Cardiac muscle cell (in vitro differentiated cells and primary cell): ENCODE measurements at regions not wholly inside any gene's neighbourhood (a gene's known extent, or its start where the extent isn't known, plus 50 kb on each side); places are given as distances from the start of the nearest gene placed in this dataset.

Experiments used
- DNase-seq, 2 donors: peaks; one replicate each; pipeline versions ENCODE4 v3.0.0 to v3.0.0-alpha.2; 2010 to 2017; ENCODE audit warnings: low read depth in 1 of 2, low spot score in 1 of 2
- H3K27ac ChIP-seq: fragments of 200-600 bp; sonication (generic); 2 replicates; pipeline ENCODE4 v1.5.1; 2016
- H3K27me3 ChIP-seq: fragments of 200-600 bp; sonication (generic); 2 replicates; pipeline ENCODE4 v1.6.0; 2016; ENCODE audit warnings: control low read depth
- H3K36me3 ChIP-seq: fragments of 200-600 bp; sonication (generic); 2 replicates; pipeline ENCODE4 v1.5.1; 2016; ENCODE audit warnings: control low read depth
- H3K4me1 ChIP-seq: fragments of 200-600 bp; sonication (generic); 2 replicates; pipeline ENCODE4 v1.8.1; 2017; ENCODE audit warnings: low read depth, mild to moderate bottlenecking, mixed run types
- H3K4me3 ChIP-seq: fragments of 200-600 bp; sonication (generic); 2 replicates; pipeline ENCODE4 v1.5.1; 2016; ENCODE audit warnings: mild to moderate bottlenecking
- H3K9me3 ChIP-seq: fragments of 200-600 bp; sonication (generic); 2 replicates; pipeline ENCODE4 v1.5.1; 2017; ENCODE audit warnings: low read depth, mild to moderate bottlenecking, control low read depth
- TF ChIP-seq, protein P1 (sequence below): IDR thresholded peaks from 2 replicates; pipeline ENCODE4 v1.5.1; 2012; ENCODE audit warnings: low read depth, mild to moderate bottlenecking, low read length

DNA sequence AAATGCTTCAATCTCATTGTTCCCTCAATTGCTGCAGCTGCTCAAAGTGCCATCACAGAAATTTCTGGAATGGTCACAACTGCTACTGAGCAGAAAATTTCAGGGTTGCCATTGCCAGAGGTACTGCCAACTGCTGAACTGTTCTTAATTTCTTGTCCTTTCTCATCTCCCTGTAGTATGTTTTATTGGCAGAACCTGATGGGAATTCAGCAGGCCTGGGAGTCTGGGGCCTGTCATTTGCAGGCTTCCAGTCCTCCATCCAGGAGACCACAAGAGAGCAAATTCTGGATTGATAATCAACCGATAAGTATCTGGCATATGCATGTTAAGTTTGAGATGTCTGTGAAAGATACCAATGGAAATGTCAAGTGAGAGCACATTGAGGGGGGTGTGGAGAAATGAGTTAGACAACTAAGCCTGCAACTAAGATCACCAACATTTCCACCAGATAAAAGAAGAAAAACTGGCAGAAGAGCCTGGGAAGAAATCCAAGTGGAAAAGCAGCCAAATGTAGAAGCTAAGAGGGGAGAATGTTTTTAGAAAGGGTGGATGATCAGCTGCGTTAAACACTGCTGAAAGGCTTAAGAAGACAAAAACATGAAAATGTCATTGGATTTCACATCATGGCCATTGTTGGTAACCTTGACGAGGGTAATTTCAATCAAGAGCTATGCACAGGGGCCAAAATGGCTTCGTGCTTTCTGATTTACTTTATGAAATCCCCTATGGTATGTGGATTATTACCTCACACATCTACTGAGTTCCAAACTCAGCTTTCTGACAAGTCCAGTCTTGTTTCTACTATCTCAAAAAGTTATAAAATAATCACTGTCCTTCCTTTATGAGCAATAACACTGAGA, 648.1 kb downstream of the PLPP3 start:
- H3K4me3 ChIP-seq: no peak overlapping the region
- DNase-seq: peak in 1 of 2 donors; percentile 69
- no peak overlapping the region for H3K27ac ChIP-seq
- TF ChIP-seq, protein P1, sequence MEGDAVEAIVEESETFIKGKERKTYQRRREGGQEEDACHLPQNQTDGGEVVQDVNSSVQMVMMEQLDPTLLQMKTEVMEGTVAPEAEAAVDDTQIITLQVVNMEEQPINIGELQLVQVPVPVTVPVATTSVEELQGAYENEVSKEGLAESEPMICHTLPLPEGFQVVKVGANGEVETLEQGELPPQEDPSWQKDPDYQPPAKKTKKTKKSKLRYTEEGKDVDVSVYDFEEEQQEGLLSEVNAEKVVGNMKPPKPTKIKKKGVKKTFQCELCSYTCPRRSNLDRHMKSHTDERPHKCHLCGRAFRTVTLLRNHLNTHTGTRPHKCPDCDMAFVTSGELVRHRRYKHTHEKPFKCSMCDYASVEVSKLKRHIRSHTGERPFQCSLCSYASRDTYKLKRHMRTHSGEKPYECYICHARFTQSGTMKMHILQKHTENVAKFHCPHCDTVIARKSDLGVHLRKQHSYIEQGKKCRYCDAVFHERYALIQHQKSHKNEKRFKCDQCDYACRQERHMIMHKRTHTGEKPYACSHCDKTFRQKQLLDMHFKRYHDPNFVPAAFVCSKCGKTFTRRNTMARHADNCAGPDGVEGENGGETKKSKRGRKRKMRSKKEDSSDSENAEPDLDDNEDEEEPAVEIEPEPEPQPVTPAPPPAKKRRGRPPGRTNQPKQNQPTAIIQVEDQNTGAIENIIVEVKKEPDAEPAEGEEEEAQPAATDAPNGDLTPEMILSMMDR: no peak
- H3K9me3 ChIP-seq: no peaks in the 10 kb centered on the region
- H3K36me3 ChIP-seq: no peaks in the 10 kb centered on the region
- H3K27me3 ChIP-seq: no peaks in the 10 kb centered on the region
- H3K4me1 ChIP-seq: no peaks in the 10 kb centered on the region

DNA sequence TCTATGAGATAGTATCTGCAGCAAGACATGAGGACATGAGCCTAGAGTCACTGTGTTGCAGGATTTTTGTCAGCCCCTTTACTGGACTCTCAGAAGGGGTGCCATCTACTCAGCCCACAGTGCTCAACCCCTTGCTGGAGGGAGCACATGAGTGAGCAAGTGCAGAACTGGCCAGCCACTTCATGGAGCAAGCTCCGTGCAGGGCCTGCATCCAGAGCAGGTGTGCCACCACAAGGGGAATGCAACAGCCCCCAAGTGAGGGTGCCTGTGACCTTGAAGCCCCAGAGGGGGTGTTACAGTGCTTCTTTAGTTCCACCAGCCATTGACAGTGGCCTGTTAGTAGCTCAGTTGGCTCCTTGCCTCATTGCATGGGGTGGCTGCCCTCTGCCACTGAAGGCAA, 649.7 kb downstream of the PLPP3 start:
- Histone ChIP-seq H3K27ac (no peak overlapping the region), H3K27me3 (no peaks in the 10 kb centered on the region), H3K4me1 (no peaks in the 10 kb centered on the region), H3K36me3 (no peaks in the 10 kb centered on the region), H3K4me3 (no peak overlapping the region), H3K9me3 (no peaks in the 10 kb centered on the region)
- DNase-seq: no peak
- TF ChIP-seq, protein P1: no peak

DNA sequence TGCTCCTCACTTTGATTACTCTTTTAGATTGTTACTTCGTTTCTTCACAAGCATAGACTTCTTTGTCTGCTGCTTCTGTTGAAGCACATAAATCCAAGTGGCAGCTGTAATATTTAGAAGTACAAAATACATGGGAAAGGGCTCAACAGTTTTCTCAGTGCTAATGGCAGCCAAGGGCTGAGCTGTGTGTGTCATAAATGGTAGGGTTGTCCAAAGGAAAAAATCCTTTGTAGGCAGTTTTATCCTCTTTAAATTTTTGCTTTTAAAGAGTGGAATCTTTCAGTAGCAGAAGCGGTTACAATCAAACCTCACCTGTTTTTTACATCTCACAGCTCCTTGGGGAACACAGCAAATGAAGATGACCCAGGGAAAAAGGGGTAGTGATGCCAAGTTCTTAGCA, 650.8 kb downstream of the PLPP3 start:
- DNase-seq: no peak
- no peaks in the 10 kb centered on the region for H3K4me1 ChIP-seq
- no peaks in the 10 kb centered on the region for H3K27me3 ChIP-seq
- no peak overlapping the region for H3K4me3 ChIP-seq
- no peaks in the 10 kb centered on the region for H3K36me3 ChIP-seq
- H3K9me3 ChIP-seq: no peaks in the 10 kb centered on the region
- TF ChIP-seq, protein P1: no peak
- no peak overlapping the region for H3K27ac ChIP-seq

DNA sequence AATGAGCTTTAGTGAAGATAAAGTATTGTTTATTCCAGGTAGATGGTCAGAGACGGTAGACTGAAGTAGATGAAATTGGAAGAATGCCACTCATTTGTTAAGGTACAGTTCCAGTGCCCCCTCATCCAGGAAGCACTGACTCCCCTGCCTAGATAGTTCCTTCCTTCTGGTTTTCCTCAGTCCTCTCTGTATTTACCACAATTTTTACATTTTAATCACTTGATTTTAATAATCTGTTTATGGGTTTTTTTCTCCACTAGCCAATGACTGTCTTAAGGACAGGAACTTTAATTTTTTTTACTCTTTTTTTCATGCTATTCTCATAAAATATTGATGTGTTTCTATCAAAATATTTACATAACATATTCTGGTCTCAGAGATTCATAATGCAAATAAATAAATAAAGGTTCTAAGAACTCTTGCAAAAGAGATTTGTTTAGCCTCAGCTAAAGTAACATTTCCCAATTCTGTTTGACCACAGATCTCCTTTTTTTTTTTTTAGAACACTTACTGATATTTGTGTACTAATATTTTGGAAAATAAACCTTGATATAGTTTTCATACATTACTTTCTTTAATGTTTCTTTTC, 651.6 kb downstream of the PLPP3 start:
- no peak overlapping the region for H3K4me3 ChIP-seq
- no peaks in the 10 kb centered on the region for H3K36me3 ChIP-seq
- H3K27ac ChIP-seq: no peak overlapping the region
- H3K9me3 ChIP-seq: no peaks in the 10 kb centered on the region
- DNase-seq: peak in 1 of 2 donors; percentile 40
- TF ChIP-seq, protein P1: no peak
- H3K27me3 ChIP-seq: no peaks in the 10 kb centered on the region
- no peaks in the 10 kb centered on the region for H3K4me1 ChIP-seq

DNA sequence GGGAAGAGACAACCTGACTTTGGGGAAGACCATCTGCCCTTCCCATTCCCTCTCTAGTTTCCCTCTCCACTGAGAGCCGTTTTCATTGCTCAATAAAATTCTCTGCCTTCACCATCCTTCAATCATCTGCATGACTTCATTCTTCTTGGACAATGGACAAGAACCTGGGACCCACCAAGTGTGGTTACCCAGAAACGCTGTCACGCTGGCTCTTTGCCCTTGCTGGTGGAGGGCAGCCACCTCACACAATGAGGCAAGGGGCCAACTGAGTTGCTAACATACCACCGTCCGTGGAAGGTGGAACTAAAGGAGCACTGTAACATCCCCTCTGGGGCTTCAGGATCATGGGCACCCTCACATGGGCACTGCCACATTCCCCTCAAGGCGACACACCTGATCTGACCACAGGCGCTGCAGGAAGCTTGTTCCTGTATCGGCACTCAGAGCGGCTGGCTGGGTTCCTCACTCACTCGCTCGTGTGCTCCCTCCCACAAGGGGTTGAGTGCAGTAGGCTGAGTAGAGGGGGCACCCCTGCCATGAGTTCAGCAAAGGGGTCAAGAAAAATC, 652.4 kb downstream of the PLPP3 start:
- no peaks in the 10 kb centered on the region for H3K4me1 ChIP-seq
- no peak overlapping the region for H3K4me3 ChIP-seq
- TF ChIP-seq, protein P1: no peak
- H3K27ac ChIP-seq: no peak overlapping the region
- DNase-seq: peak in 1 of 2 donors; percentile 17
- H3K9me3 ChIP-seq: no peaks in the 10 kb centered on the region
- no peaks in the 10 kb centered on the region for H3K36me3 ChIP-seq
- H3K27me3 ChIP-seq: no peaks in the 10 kb centered on the region
